Activated CD8-positive, alpha-beta memory T cell treated with anti-CD3 and anti-CD28 coated beads, Interleukin-2, amount 10 ng/mL, durations not matched to agents 7 days and 5 days (primary cell): ENCODE measurements at regions not wholly inside any gene's neighbourhood (a gene's known extent, or its start where the extent isn't known, plus 50 kb on each side); places are given as distances from the start of the nearest gene placed in this dataset.
"Not testable (repeated sequence)": the region's sequence is repeated elsewhere in the genome, so short reads cannot be mapped to it uniquely, and the experiment has no call there.

Experiments
- ATAC-seq: fragments of 150-1000 bp; cut with Tn5 transposase; one replicate; pipeline ENCODE4 v1.10.0; 2021; ENCODE audit warnings: moderate library complexity
- CTCF ChIA-PET: fragments of 350-600 bp; sonication (Branson Sonifier 250); formaldehyde crosslinking; loops from one replicate; lab custom pipeline; 2021; ENCODE audit warnings: antibody characterized with exemption; lab: Charles Lee
- DNase-seq: peaks from one replicate; pipeline ENCODE4 v3.0.0-alpha.2; 2020
- H3K27ac Mint-ChIP-seq: one replicate; pipeline ENCODE4 v1.8.0; 2021; ENCODE audit warnings: mild to moderate bottlenecking, mixed read lengths
- H3K27me3 Mint-ChIP-seq: one replicate; pipeline ENCODE4 v1.8.0; 2021; ENCODE audit warnings: mixed read lengths
- H3K36me3 Mint-ChIP-seq: one replicate; pipeline ENCODE4 v1.8.0; 2021; ENCODE audit warnings: mild to moderate bottlenecking, mixed read lengths
- H3K4me1 Mint-ChIP-seq: one replicate; pipeline ENCODE4 v1.8.0; 2021; ENCODE audit warnings: mixed read lengths
- H3K4me3 Mint-ChIP-seq: one replicate; pipeline ENCODE4 v1.8.0; 2021; ENCODE audit warnings: mild to moderate bottlenecking, moderate library complexity, mixed read lengths
- H3K9me3 Mint-ChIP-seq: one replicate; pipeline ENCODE4 v1.8.0; 2022; ENCODE audit warnings: low read depth, mixed read lengths

DNA sequence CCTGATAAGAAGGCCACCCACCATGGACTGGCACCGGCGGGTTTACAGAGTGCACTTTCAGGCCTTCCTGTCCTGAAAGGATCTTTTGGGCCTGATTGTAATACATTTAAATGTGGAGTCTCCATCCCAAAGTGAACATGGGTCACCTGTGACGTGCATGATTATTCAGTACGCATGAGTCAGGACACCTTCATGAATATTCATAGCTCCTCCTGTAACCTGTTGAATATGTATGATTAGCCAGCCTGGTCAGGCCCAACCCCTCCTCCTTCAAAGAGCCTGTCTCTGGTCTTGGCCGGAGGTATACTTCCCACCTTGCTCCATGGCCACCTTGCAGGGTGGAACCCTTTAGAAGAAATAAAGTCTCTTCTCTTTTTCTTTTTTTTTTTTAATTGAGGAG lies 75.9 kb upstream of the NUP50 start:
- peaks cover 12% of the 10 kb centered on the region for H3K4me1 Mint-ChIP-seq
- H3K27me3 Mint-ChIP-seq: peaks cover 18% of the 10 kb centered on the region
- no peak overlapping the region for H3K4me3 Mint-ChIP-seq
- CTCF ChIA-PET: interaction anchor here (1.0 kb wide), 1 partner anchor 9 kb away, joined by 4 read pairs; no protein-coding TSS in a partner anchor
- H3K36me3 Mint-ChIP-seq: no peaks in the 10 kb centered on the region
- DNase-seq: no peak
- no peaks in the 10 kb centered on the region for H3K9me3 Mint-ChIP-seq
- no peak for ATAC-seq
- no peak overlapping the region for H3K27ac Mint-ChIP-seq

DNA sequence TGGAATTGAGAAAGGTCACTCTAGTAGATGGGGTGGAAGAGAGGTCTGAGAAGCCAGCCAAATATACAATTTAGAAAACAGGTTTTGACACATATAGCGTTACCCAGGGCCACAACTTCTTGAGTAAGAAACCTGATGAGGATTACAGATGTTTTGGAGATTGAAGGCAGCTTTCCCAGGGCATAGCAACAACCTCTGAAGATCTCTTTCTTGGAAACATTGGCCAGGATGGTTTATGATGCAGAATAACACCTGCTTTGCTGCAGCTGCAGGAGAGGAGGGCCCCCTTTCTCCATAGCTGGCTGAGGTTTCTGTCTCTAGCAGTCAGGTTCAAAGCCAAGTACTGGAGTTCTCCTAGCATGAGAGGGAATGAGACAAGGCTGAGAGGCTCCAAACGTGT lies 75.1 kb upstream of the NUP50 start:
- no peaks in the 10 kb centered on the region for H3K36me3 Mint-ChIP-seq
- H3K9me3 Mint-ChIP-seq: no peaks in the 10 kb centered on the region
- CTCF ChIA-PET: no interaction called here
- peaks cover 8% of the 10 kb centered on the region for H3K4me1 Mint-ChIP-seq
- H3K4me3 Mint-ChIP-seq: no peak overlapping the region
- ATAC-seq (no peak), DNase-seq (no peak)
- H3K27ac Mint-ChIP-seq: no peak overlapping the region
- peaks cover 14% of the 10 kb centered on the region for H3K27me3 Mint-ChIP-seq

DNA sequence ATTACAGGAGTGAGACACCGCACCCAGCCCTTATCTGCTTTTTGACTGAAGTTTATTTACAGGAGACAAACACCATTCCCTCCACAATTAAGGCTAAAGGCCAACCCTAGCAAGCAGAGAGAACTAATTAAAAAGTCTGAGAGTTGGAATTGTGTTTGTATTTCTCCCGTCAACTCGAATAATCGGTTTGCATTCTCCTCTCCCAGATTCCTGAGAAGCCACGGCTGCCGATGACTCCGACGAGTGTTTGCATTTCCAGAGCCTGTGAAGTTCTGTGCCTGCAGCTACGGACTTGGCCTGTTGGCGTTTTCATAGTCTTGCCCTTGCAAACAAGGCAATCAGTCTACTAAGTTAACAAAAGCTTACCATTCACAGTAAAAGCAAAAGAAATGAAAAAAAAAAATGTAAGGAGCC lies 73.2 kb upstream of the NUP50 start:
- Mint-ChIP-seq H3K4me1 (no peaks in the 10 kb centered on the region), H3K4me3 (no peak overlapping the region), H3K27me3 (peaks cover 8% of the 10 kb centered on the region), H3K9me3 (no peaks in the 10 kb centered on the region), H3K27ac (no peak overlapping the region), H3K36me3 (no peaks in the 10 kb centered on the region)
- ATAC-seq: no peak
- CTCF ChIA-PET: no interaction called here
- no peak for DNase-seq

DNA sequence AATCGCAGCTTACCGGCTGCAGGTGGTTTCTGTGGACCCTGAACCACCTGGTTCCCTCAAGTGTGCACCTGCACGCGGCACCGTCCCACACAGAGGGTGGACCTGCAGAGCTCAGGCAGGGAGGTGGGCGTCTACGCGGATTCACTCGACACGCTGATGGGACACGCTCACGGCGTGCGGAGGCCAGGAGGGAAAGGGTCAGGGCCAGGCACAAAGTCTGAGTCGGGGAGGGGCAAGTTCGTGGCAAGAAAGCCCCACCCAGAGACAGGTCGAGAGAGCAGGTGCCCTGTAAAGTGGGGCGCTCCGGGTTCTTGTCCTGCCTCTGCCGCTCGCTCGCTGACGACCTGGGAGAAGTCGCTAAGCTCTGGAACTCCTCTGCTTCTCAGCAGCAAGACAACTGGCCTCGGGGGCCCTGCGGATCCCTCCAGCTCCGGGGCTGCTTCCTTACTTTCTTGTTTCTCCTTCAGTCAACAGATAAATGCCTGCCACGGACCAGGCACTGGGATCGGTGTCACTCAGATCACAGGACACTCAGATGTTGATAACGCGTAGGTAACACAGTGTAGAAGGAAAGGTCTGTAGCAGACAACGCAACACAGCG lies 72.4 kb upstream of the NUP50 start:
- DNase-seq (no peak), ATAC-seq (no peak)
- no peaks in the 10 kb centered on the region for H3K9me3 Mint-ChIP-seq
- H3K4me1 Mint-ChIP-seq: no peaks in the 10 kb centered on the region
- CTCF ChIA-PET: no interaction called here
- peaks cover 10% of the 10 kb centered on the region for H3K27me3 Mint-ChIP-seq
- H3K36me3 Mint-ChIP-seq: no peaks in the 10 kb centered on the region
- H3K4me3 Mint-ChIP-seq: no peak overlapping the region
- H3K27ac Mint-ChIP-seq: no peak overlapping the region

DNA sequence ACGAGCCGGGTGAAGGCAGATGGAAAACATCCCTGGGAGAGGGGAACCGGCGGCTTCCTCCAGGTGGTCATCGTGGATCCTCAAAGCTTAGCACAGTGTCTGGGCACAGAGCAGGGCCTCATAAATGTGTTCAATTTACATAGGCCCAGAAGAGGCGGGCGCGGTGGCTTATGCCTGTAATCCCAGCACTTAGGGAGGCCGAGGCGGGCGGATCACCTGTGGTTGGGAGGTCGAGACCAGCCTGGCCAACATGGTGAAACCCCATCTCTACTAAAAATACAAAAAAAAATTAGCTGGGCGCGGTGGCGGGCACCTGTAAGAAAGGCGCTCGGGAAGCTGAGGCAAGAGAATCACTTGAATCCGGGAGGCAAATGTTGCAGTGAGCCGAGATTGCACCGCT lies 71.8 kb upstream of the NUP50 start:
- H3K27ac Mint-ChIP-seq, H3K4me1 Mint-ChIP-seq, DNase-seq, H3K4me3 Mint-ChIP-seq, CTCF ChIA-PET, ATAC-seq, H3K9me3 Mint-ChIP-seq, H3K36me3 Mint-ChIP-seq: not testable (repeated sequence)
- peaks cover 15% of the 10 kb centered on the region for H3K27me3 Mint-ChIP-seq

DNA sequence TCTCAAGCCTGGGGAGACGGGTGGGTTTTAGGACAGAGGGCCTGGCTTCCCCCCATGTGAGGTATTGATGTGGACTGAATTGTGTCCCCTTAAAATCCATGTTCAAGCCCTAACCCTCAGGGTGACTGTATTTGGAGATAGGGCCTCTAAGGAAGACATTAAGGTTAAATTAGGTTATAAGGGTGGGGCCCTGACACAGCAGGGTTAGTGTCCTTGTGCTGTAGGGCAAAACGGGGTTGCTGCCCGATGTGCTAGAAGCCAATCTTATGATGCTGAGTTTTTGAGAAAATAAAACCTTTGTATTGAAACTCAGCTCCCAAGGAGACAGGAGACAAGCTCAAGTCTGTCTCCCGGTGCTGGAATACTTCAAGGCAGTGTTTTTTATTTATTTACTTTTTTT lies 71.1 kb upstream of the NUP50 start:
- Mint-ChIP-seq H3K27me3 (peaks cover 21% of the 10 kb centered on the region), H3K9me3 (no peaks in the 10 kb centered on the region), H3K4me1 (no peaks in the 10 kb centered on the region), H3K36me3 (no peaks in the 10 kb centered on the region), H3K27ac (no peak overlapping the region), H3K4me3 (no peak overlapping the region)
- ATAC-seq: no peak
- CTCF ChIA-PET: no interaction called here
- no peak for DNase-seq

DNA sequence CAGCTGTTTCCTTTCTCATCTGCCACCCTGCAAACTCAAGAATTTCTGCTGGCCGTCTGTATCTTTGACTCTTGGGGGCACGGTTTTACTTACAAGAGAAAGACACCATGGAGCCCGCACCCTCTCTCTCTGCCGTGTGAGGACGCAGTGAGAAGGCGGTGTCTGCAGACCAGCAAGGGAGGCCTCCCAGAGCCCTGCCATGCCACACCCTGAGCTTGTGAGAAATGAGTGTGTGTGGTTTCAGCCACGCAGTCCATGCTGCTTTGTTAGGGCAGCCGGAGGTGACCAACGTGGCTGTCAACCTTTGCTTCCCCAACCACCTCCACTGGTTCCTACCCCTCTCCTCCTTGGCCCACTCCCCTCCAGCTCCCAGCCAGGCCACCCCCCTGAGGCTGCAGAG lies 70.1 kb upstream of the NUP50 start:
- Mint-ChIP-seq H3K27me3 (peaks cover 27% of the 10 kb centered on the region), H3K9me3 (no peaks in the 10 kb centered on the region), H3K27ac (no peak overlapping the region), H3K36me3 (no peaks in the 10 kb centered on the region), H3K4me3 (no peak overlapping the region), H3K4me1 (no peaks in the 10 kb centered on the region)
- CTCF ChIA-PET: no interaction called here
- DNase-seq: no peak
- ATAC-seq: no peak

DNA sequence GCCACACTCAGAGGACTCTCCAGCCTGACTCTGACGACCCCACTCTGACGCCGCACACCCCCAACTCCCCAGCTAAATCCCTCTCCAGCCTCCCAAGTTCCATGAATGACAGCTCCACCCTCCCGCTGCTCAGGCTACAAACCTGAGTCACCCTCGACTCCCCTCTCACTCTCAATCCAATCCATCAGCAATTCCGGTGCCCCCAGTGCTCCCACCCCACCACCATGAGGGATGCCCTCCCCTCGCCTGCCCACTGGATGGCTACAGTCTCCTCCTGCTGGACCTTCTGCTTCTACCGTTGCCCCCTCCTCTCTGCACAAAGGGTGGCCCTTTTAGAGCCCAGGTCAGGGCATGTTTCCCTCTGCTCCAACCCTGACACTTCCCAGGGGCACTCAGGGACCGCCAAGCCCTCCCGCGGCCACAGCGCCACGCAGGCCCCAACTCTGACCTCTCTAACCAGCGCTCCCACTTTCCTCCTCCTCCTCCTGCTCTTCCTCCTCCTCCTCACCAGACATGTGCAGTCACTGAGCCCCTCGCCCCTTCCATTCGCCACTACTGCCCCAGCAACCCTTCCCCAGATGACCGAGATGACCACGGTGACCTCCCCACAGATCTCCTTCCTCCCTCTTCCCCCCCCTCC lies 69.5 kb upstream of the NUP50 start:
- Mint-ChIP-seq H3K27ac (no peak overlapping the region), H3K4me3 (no peak overlapping the region), H3K36me3 (no peaks in the 10 kb centered on the region), H3K4me1 (no peaks in the 10 kb centered on the region), H3K9me3 (no peaks in the 10 kb centered on the region), H3K27me3 (peaks cover 27% of the 10 kb centered on the region)
- ATAC-seq (no peak), DNase-seq (no peak)
- CTCF ChIA-PET: interaction anchor here (1.4 to 2.0 kb wide), 3 partner anchors 17 to 115 kb away, joined by 3 to 5 read pairs (median 5); no protein-coding TSS in a partner anchor

DNA sequence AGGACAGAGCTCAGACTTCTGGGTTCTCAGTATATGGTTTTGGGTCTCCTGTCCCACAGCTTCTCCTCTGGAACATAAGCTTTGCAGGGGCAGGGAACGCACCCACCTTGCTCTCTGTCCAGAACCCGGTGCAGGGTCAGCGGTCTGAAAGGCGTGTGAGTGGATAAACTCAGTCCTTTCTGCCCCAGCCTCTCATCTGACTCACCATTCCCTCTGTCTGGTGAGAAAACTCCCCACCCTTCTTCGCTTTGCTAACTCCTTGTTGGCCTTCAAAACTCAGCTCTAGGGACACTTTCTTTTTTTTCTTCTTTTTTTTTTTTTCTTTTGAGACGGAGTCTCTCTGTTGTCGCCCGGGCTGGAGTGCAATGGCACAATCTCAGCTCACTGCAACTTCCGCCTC lies 68.9 kb upstream of the NUP50 start:
- no peaks in the 10 kb centered on the region for H3K36me3 Mint-ChIP-seq
- H3K4me3 Mint-ChIP-seq: no peak overlapping the region
- CTCF ChIA-PET: interaction anchor here (1.2 to 2.0 kb wide), 4 partner anchors 14 to 114 kb away, joined by 3 to 5 read pairs (median 4); no protein-coding TSS in a partner anchor
- no peak for ATAC-seq
- DNase-seq: no peak
- peaks cover 30% of the 10 kb centered on the region for H3K27me3 Mint-ChIP-seq
- no peaks in the 10 kb centered on the region for H3K9me3 Mint-ChIP-seq
- no peak overlapping the region for H3K27ac Mint-ChIP-seq
- H3K4me1 Mint-ChIP-seq: no peaks in the 10 kb centered on the region

DNA sequence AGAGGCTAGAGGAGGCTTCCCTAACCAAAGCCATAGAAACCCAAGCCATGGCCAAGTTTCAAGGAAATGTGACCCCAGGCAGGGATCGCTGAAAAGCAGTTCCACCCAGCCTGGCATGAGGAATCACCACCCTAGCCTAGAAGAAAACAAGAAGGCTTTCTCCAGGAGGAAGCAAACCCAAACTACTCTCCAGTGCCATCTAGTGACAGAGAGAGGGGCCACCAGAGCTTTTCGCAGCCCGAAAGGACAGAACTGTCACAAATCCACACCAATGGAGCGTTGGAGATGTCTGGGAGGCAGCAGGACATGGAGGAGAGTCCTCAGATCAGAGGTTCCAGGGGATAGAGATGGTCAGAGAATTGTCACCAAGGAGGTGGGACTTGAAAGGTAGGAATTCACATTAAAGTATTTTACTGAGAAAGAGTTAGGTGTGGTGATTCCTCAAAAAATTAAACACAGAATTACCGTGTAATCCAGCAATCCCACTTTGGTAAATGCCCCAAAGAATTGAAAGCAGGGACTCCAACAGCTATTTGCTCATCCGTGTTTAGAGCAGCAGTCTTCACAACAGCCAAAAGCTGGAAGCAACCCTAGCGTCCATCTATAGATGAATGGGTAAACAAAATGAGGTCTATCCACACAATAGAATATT lies 67.3 kb upstream of the NUP50 start:
- H3K27me3 Mint-ChIP-seq: peaks cover 28% of the 10 kb centered on the region
- no peaks in the 10 kb centered on the region for H3K9me3 Mint-ChIP-seq
- ATAC-seq (peak; percentile 65), DNase-seq (peak; percentile 64)
- CTCF ChIA-PET: interaction anchor here (0.6 to 2.0 kb wide), 15 partner anchors 9 to 306 kb away, joined by 3 to 7 read pairs (median 4); no protein-coding TSS in a partner anchor
- no peaks in the 10 kb centered on the region for H3K4me1 Mint-ChIP-seq
- no peak overlapping the region for H3K27ac Mint-ChIP-seq
- no peaks in the 10 kb centered on the region for H3K36me3 Mint-ChIP-seq
- no peak overlapping the region for H3K4me3 Mint-ChIP-seq

DNA sequence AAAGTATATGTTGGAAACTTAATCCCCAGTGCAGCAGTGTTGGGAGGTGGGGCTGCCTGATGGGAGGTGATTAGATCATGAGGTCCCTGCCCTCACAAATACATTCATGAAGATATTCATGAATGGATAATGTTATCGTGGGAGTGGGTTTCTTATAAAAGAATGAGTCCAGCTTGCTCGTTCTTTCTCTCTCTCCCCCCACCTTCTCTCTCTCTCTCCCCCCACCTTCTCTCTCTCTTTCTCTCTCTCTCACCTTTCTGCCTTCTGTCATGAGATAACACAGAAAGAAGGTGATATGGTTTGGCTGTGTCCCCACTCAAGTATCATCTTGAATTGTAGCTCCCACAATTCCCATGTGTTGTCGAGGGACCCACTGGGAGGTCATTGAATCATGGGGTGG lies 66.7 kb upstream of the NUP50 start:
- H3K27ac Mint-ChIP-seq: no peak overlapping the region
- no peak for DNase-seq
- peaks cover 28% of the 10 kb centered on the region for H3K27me3 Mint-ChIP-seq
- H3K36me3 Mint-ChIP-seq: no peaks in the 10 kb centered on the region
- peaks cover 3% of the 10 kb centered on the region for H3K4me1 Mint-ChIP-seq
- no peaks in the 10 kb centered on the region for H3K9me3 Mint-ChIP-seq
- no peak overlapping the region for H3K4me3 Mint-ChIP-seq
- CTCF ChIA-PET: interaction anchor here (1.3 to 1.9 kb wide), 7 partner anchors 9 to 307 kb away, joined by 3 to 6 read pairs (median 4); no protein-coding TSS in a partner anchor
- no peak for ATAC-seq

DNA sequence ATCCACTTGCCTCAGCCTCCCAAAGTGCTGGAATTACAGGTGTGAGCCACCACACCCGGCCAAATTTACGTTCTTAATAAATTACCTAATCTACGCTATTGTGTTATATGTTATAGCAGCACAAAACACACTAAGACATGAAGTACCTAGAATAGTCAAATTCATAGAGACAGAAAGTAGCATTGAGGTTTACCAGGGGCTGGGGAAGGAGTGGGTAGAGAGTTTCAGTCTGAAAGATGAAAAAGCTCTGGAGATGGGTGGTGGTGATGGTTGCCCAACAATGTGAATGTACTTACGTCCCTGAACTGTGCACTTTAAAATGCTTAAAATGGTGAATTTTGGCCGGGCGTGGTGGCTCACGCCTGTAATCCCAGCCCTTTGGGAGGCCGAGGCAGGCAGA lies 65.7 kb upstream of the NUP50 start:
- H3K9me3 Mint-ChIP-seq: no peaks in the 10 kb centered on the region
- H3K27me3 Mint-ChIP-seq: peaks cover 35% of the 10 kb centered on the region
- H3K27ac Mint-ChIP-seq: no peak overlapping the region
- H3K36me3 Mint-ChIP-seq: no peaks in the 10 kb centered on the region
- ATAC-seq (no peak), DNase-seq (no peak)
- H3K4me1 Mint-ChIP-seq: peaks cover 3% of the 10 kb centered on the region
- CTCF ChIA-PET: interaction anchor here (1.7 kb wide), 1 partner anchor 67 kb away, joined by 3 read pairs; no protein-coding TSS in a partner anchor
- H3K4me3 Mint-ChIP-seq: no peak overlapping the region

DNA sequence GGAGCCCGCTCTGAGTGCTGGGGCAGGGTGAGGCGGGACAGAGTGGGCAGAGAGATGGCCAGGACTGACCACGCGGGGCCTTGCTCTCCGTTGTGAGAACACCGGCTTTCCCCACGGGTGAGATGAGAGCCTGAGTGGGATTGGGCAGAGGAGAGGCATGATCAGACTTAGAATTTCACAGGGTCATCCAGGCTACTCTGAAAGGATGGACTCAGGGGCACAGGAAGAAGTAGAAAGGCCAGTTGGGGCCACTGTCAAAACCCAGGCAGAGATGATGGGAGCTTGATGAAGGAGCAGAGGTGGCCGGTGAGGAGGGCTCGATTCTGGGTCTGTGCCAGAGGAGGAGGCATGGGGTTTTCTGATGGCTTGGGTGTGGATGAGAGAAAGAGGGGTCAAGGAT lies 63.8 kb upstream of the NUP50 start:
- Mint-ChIP-seq H3K27me3 (peaks cover 36% of the 10 kb centered on the region), H3K4me3 (no peak overlapping the region), H3K9me3 (no peaks in the 10 kb centered on the region), H3K27ac (no peak overlapping the region), H3K36me3 (no peaks in the 10 kb centered on the region), H3K4me1 (peaks cover 3% of the 10 kb centered on the region)
- DNase-seq: no peak
- ATAC-seq: no peak
- CTCF ChIA-PET: no interaction called here
